ENCODE measurements at regions not wholly inside any gene's neighbourhood (a gene's known extent, or its start where the extent isn't known, plus 50 kb on each side); places are given as distances from the start of the nearest gene placed in this dataset.

- no peak for TF ChIP-seq CTBP2 (IDR thresholded peaks at IDR 0.05; ENCODE audit: borderline replicate concordance, insufficient read depth, insufficient read length, low read length)
- TF ChIP-seq BACH1 (IDR thresholded peaks at IDR 0.05; ENCODE audit: low read length): no peak
- TF ChIP-seq USF2 (IDR thresholded peaks at IDR 0.05; ENCODE audit: low read length): no peak
- TF ChIP-seq, protein P1, sequence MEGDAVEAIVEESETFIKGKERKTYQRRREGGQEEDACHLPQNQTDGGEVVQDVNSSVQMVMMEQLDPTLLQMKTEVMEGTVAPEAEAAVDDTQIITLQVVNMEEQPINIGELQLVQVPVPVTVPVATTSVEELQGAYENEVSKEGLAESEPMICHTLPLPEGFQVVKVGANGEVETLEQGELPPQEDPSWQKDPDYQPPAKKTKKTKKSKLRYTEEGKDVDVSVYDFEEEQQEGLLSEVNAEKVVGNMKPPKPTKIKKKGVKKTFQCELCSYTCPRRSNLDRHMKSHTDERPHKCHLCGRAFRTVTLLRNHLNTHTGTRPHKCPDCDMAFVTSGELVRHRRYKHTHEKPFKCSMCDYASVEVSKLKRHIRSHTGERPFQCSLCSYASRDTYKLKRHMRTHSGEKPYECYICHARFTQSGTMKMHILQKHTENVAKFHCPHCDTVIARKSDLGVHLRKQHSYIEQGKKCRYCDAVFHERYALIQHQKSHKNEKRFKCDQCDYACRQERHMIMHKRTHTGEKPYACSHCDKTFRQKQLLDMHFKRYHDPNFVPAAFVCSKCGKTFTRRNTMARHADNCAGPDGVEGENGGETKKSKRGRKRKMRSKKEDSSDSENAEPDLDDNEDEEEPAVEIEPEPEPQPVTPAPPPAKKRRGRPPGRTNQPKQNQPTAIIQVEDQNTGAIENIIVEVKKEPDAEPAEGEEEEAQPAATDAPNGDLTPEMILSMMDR (IDR thresholded peaks at IDR 0.05; ENCODE audit: control extremely low read depth in 1 of 3, insufficient read depth in 1 of 3, low read depth in 1 of 3, low read length in 3 of 3): no peak
Measured at GRCh38 chr17:13981881-13982280, 87.4 kb upstream of the COX10 start (continued).

Measured in H1 (cell line).